Heart left ventricle (tissue), 13 donors: ENCODE measurements at regions not wholly inside any gene's neighbourhood (a gene's known extent, or its start where the extent isn't known, plus 50 kb on each side); places are given as distances from the start of the nearest gene placed in this dataset.

Experiments used
- CTCF ChIP-seq, 12 donors: fragments of 200-600 bp; sonication (generic) in 4 of 12; IDR thresholded peaks; one replicate each; pipeline versions ENCODE4 v1.5.0 to v1.8.0; 2018 to 2022; ENCODE audit warnings: antibody characterized with exemption in 12 of 12, mild to moderate bottlenecking in 5 of 12
- POLR2A ChIP-seq, 2 donors: fragments of 450-650 bp; IDR thresholded peaks; one replicate each; pipeline ENCODE4 v1.6.1; 2017; ENCODE audit warnings: antibody characterized with exemption in 2 of 2, mild to moderate bottlenecking in 2 of 2, moderate library complexity in 2 of 2
- donor health status: ischemic (EF 13 %, LVEDD 7.1; RV severe dilation, severe dysfunction).
- donor health status: DM: no; HTN: yes; CAD: no.
- donor health status: DM: no; HTN: no; CAD: no.
- donor health status: ischemic (EF 25% LVEDD 6.9; RV normal size, moderate dysfunction).
- donor health status: ischemic (EF 25% LVEDD 5.7; RV mildly dilated, moderate dysfunction).
- donor health status: ischemic (EF 35%, LVEDD 5.7; RV mildly dilated, moderate dysfunction).
- donor health status: nonischemic (EF 11% LVEDD 7.7; RV severe dilation, severe dysfunction).
- donor health status: DM: yes; HTN: yes; CAD: no.
- donor health status: PGD.
- donor health status: ischemic (EF 29% LVEDD 5.4; RV normal size, mild dysfunction).
- donor health status: nonischemic (EF 23%, LVEDD 6.1; RV moderate dilation, normal function).

GRCh38 chr4:34108391-34108790, 2135.9 kb downstream of the ARAP2 start:
- TF ChIP-seq POLR2A (IDR thresholded peaks at IDR 0.05) (no peak), CTCF (IDR thresholded peaks at IDR 0.05) (no peak)
